GM12878 (cell line): ENCODE measurements at regions not wholly inside any gene's neighbourhood (a gene's known extent, or its start where the extent isn't known, plus 50 kb on each side); places are given as distances from the start of the nearest gene placed in this dataset.

Source experiments
- ATF7 ChIP-seq: fragments of 450-650 bp; IDR thresholded peaks from 2 replicates; pipeline ENCODE4 v1.6.1; 2016; ENCODE audit warnings: low read depth, mild to moderate bottlenecking
- BCL11A ChIP-seq: IDR thresholded peaks from 2 replicates; pipeline ENCODE4 v1.6.1; 2011; ENCODE audit warnings: low read depth, low read length
- CEBPB ChIP-seq, 2 experiments: fragments of 150-350 bp in 1 of 2; IDR thresholded peaks; 2 replicates each; pipeline ENCODE4 v1.6.1; 2012 to 2014; ENCODE audit warnings: low read depth in 2 of 2, low read length in 2 of 2, borderline replicate concordance in 1 of 2, inconsistent platforms in 1 of 2
- CHD1 ChIP-seq: IDR thresholded peaks from 2 replicates; pipeline ENCODE4 v1.6.1; 2012; ENCODE audit warnings: low read depth, low read length, improper control_type of control experiment
- CHD4 ChIP-seq: fragments of 200-600 bp; sonication (generic); IDR thresholded peaks from 2 replicates; pipeline ENCODE4 v1.6.1; 2016; ENCODE audit warnings: mild to moderate bottlenecking
- CREB1 ChIP-seq: IDR thresholded peaks from 2 replicates; pipeline ENCODE4 v1.6.1; 2012; ENCODE audit warnings: low read depth, mild to moderate bottlenecking, inconsistent platforms
- DPF2 ChIP-seq: fragments of 450-650 bp; IDR thresholded peaks from 2 replicates; pipeline ENCODE4 v1.6.1; 2017; ENCODE audit warnings: mild to moderate bottlenecking
- GATAD2B ChIP-seq: fragments of 450-650 bp; conservative IDR thresholded peaks from 2 replicates; pipeline ENCODE4 v1.6.1; 2017; ENCODE audit warnings: low read depth, mild to moderate bottlenecking, moderate library complexity
- KDM1A ChIP-seq: fragments of 200-600 bp; sonication (generic); IDR thresholded peaks from 2 replicates; pipeline ENCODE4 v1.6.1; 2016; ENCODE audit warnings: borderline replicate concordance
- LARP7 ChIP-seq: fragments of 450-650 bp; IDR thresholded peaks from 2 replicates; pipeline ENCODE4 v1.6.1; 2017; ENCODE audit warnings: mild to moderate bottlenecking
- MEF2A ChIP-seq: IDR thresholded peaks from 2 replicates; pipeline ENCODE4 v1.6.1; 2011; ENCODE audit warnings: low read depth, mild to moderate bottlenecking, low read length, moderate library complexity; ENCODE audit not compliant: insufficient read depth
- RB1 ChIP-seq: fragments of 450-650 bp; formaldehyde crosslinking; IDR thresholded peaks from 2 replicates; pipeline ENCODE4 v1.6.1; 2017; ENCODE audit warnings: mild to moderate bottlenecking, borderline replicate concordance
- SMAD1 ChIP-seq: fragments of 450-650 bp; IDR thresholded peaks from 2 replicates; pipeline ENCODE4 v1.6.1; 2018; ENCODE audit warnings: mild to moderate bottlenecking, low read depth; ENCODE audit not compliant: partially characterized antibody
- SMC3 ChIP-seq: IDR thresholded peaks from 2 replicates; pipeline ENCODE4 v1.6.1; 2011; ENCODE audit warnings: low read length, improper control_type of control experiment, borderline replicate concordance
- STAT1 ChIP-seq: fragments of 450-650 bp; conservative IDR thresholded peaks from 2 replicates; pipeline ENCODE4 v1.6.1; 2014; ENCODE audit warnings: antibody characterized with exemption, mild to moderate bottlenecking
- YBX1 ChIP-seq: fragments of 450-650 bp; IDR thresholded peaks from 2 replicates; pipeline ENCODE4 v1.6.1; 2016; ENCODE audit warnings: antibody characterized with exemption
- TF ChIP-seq, protein P1 (sequence below), 3 experiments: IDR thresholded peaks in 2 of 3; conservative IDR thresholded peaks in 1 of 3; 2 replicates each; pipeline ENCODE4 v1.5.1; 2011; ENCODE audit warnings: low read depth in 3 of 3, low read length in 3 of 3, mild to moderate bottlenecking in 3 of 3, control low read depth in 2 of 3, moderate library complexity in 2 of 3, inconsistent platforms in 1 of 3, mixed read lengths in 1 of 3; ENCODE audit not compliant: control insufficient read depth in 2 of 3, insufficient read depth in 1 of 3; ENCODE audit errors: extremely low read depth in 1 of 3
- TF ChIP-seq, protein P2 (sequence below): fragments of 450-650 bp; IDR thresholded peaks from 2 replicates; pipeline ENCODE4 v1.6.1; 2014; ENCODE audit warnings: mild to moderate bottlenecking
- TF ChIP-seq, protein P3 (sequence below): fragments of 450-650 bp; IDR thresholded peaks from 2 replicates; pipeline ENCODE4 v1.6.1; 2017; ENCODE audit warnings: mild to moderate bottlenecking, low read depth, inconsistent platforms; ENCODE audit not compliant: poor library complexity, severe bottlenecking
- TF ChIP-seq, protein P4 (sequence below): fragments of 450-650 bp; IDR thresholded peaks from 2 replicates; pipeline ENCODE4 v1.6.1; 2017; ENCODE audit warnings: antibody characterized with exemption, mild to moderate bottlenecking, moderate library complexity
- TF ChIP-seq, protein P5 (sequence below): IDR thresholded peaks from 2 replicates; pipeline ENCODE4 v1.6.1; 2012; ENCODE audit warnings: low read length, inconsistent platforms

DNA sequence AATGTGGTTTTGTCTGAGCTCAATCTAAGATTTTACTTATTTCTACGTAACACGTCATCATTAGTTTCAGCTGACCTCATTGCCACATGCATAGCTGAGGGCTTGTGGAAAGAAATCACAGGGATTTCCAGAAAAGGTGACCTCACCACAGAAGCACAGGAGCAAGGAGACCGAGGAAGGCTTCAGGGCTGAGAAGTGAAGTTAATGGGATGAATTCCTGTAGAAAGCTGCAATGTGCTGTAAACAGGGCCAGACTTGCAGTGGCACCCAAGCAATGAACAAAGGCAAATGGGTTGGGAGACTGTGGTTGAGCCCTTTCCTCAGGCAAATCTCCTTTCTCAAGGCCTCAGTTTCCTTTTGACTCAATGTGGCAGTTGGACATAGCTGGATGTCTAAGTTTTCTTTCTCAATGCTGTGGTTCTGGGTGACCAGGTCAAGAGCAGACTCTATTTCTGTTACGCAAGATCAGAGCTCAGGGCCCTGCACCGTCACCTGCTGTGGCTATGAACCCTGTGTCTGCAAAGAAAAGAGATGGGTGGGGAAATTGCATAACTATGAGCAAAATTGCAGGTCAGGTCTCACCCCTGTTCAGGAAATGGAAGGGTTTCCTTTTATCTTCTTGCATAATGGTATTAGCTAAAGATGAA, 252.2 kb upstream of the TBL1XR1 start (continued):
- TF ChIP-seq CHD1 (no peak), ATF7 (0 out of 2 replicates have a peak, but pooled peaks have one; percentile 11), KDM1A (no peak), DPF2 (no peak), RB1 (no peak), STAT1 (no peak), MEF2A (0 out of 2 replicates have a peak, but pooled peaks have one; percentile 7), CREB1 (peak; percentile 79), YBX1 (no peak), LARP7 (no peak), BCL11A (peak; percentile 17; the same call in 1 of the 2 replicates), GATAD2B (no peak), SMAD1 (no peak), CHD4 (no peak), CEBPB (IDR thresholded peaks at IDR 0.05; ENCODE audit: borderline replicate concordance in 1 of 2, low read depth in 2 of 2, low read length in 2 of 2) (peak; percentile 35 to 70; a peak in 2 of 4 replicates), SMC3 (no peak)
- TF ChIP-seq, protein P1, sequence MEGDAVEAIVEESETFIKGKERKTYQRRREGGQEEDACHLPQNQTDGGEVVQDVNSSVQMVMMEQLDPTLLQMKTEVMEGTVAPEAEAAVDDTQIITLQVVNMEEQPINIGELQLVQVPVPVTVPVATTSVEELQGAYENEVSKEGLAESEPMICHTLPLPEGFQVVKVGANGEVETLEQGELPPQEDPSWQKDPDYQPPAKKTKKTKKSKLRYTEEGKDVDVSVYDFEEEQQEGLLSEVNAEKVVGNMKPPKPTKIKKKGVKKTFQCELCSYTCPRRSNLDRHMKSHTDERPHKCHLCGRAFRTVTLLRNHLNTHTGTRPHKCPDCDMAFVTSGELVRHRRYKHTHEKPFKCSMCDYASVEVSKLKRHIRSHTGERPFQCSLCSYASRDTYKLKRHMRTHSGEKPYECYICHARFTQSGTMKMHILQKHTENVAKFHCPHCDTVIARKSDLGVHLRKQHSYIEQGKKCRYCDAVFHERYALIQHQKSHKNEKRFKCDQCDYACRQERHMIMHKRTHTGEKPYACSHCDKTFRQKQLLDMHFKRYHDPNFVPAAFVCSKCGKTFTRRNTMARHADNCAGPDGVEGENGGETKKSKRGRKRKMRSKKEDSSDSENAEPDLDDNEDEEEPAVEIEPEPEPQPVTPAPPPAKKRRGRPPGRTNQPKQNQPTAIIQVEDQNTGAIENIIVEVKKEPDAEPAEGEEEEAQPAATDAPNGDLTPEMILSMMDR (IDR thresholded peaks at IDR 0.05 in 2 of 3, conservative IDR thresholded peaks at IDR 0.05 in 1 of 3; ENCODE audit: control insufficient read depth in 2 of 3, extremely low read depth in 1 of 3, insufficient read depth in 1 of 3, low read depth in 3 of 3, low read length in 3 of 3), result no peak
- TF ChIP-seq, protein P2, sequence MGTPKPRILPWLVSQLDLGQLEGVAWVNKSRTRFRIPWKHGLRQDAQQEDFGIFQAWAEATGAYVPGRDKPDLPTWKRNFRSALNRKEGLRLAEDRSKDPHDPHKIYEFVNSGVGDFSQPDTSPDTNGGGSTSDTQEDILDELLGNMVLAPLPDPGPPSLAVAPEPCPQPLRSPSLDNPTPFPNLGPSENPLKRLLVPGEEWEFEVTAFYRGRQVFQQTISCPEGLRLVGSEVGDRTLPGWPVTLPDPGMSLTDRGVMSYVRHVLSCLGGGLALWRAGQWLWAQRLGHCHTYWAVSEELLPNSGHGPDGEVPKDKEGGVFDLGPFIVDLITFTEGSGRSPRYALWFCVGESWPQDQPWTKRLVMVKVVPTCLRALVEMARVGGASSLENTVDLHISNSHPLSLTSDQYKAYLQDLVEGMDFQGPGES, result no peak
- TF ChIP-seq, protein P3, sequence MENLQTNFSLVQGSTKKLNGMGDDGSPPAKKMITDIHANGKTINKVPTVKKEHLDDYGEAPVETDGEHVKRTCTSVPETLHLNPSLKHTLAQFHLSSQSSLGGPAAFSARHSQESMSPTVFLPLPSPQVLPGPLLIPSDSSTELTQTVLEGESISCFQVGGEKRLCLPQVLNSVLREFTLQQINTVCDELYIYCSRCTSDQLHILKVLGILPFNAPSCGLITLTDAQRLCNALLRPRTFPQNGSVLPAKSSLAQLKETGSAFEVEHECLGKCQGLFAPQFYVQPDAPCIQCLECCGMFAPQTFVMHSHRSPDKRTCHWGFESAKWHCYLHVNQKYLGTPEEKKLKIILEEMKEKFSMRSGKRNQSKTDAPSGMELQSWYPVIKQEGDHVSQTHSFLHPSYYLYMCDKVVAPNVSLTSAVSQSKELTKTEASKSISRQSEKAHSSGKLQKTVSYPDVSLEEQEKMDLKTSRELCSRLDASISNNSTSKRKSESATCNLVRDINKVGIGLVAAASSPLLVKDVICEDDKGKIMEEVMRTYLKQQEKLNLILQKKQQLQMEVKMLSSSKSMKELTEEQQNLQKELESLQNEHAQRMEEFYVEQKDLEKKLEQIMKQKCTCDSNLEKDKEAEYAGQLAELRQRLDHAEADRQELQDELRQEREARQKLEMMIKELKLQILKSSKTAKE, result no peak
- TF ChIP-seq, protein P4, sequence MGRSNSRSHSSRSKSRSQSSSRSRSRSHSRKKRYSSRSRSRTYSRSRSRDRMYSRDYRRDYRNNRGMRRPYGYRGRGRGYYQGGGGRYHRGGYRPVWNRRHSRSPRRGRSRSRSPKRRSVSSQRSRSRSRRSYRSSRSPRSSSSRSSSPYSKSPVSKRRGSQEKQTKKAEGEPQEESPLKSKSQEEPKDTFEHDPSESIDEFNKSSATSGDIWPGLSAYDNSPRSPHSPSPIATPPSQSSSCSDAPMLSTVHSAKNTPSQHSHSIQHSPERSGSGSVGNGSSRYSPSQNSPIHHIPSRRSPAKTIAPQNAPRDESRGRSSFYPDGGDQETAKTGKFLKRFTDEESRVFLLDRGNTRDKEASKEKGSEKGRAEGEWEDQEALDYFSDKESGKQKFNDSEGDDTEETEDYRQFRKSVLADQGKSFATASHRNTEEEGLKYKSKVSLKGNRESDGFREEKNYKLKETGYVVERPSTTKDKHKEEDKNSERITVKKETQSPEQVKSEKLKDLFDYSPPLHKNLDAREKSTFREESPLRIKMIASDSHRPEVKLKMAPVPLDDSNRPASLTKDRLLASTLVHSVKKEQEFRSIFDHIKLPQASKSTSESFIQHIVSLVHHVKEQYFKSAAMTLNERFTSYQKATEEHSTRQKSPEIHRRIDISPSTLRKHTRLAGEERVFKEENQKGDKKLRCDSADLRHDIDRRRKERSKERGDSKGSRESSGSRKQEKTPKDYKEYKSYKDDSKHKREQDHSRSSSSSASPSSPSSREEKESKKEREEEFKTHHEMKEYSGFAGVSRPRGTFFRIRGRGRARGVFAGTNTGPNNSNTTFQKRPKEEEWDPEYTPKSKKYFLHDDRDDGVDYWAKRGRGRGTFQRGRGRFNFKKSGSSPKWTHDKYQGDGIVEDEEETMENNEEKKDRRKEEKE, result no peak
- TF ChIP-seq, protein P5, sequence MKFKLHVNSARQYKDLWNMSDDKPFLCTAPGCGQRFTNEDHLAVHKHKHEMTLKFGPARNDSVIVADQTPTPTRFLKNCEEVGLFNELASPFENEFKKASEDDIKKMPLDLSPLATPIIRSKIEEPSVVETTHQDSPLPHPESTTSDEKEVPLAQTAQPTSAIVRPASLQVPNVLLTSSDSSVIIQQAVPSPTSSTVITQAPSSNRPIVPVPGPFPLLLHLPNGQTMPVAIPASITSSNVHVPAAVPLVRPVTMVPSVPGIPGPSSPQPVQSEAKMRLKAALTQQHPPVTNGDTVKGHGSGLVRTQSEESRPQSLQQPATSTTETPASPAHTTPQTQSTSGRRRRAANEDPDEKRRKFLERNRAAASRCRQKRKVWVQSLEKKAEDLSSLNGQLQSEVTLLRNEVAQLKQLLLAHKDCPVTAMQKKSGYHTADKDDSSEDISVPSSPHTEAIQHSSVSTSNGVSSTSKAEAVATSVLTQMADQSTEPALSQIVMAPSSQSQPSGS, result peak; percentile 85
